Mesendoderm (in vitro differentiated cells): ENCODE measurements at regions not wholly inside any gene's neighbourhood (a gene's known extent, or its start where the extent isn't known, plus 50 kb on each side); places are given as distances from the start of the nearest gene placed in this dataset.
"Not testable (repeated sequence)": the region's sequence is repeated elsewhere in the genome, so short reads cannot be mapped to it uniquely, and the experiment has no call there.

Source experiments
- DNase-seq: peaks from one replicate; pipeline ENCODE4 v3.0.0; 2013
- H2AK5ac ChIP-seq: 2 replicates; pipeline ENCODE4 v1.6.1; 2013; ENCODE audit warnings: low read length, inconsistent platforms
- H2BK120ac ChIP-seq: 2 replicates; pipeline ENCODE4 v1.6.1; 2013; ENCODE audit warnings: low read depth, mild to moderate bottlenecking, low read length, moderate library complexity, mixed read lengths
- H2BK15ac ChIP-seq: replicated peaks from 2 replicates; pipeline ENCODE4 v1.6.1; 2013; ENCODE audit warnings: low read depth, mild to moderate bottlenecking, moderate library complexity
- H2BK5ac ChIP-seq: 2 replicates; pipeline ENCODE4 v1.6.1; 2013; ENCODE audit warnings: low read length, inconsistent platforms
- H3K18ac ChIP-seq: 2 replicates; pipeline ENCODE4 v1.6.1; 2013; ENCODE audit warnings: mild to moderate bottlenecking, low read length, mixed read lengths
- H3K23ac ChIP-seq: one replicate; pipeline ENCODE4 v1.6.1; 2013; ENCODE audit warnings: low read length
- H3K27ac ChIP-seq: 2 replicates; pipeline ENCODE4 v1.5.1; 2013; ENCODE audit warnings: low read depth, mild to moderate bottlenecking, inconsistent platforms, low read length, moderate library complexity
- H3K27me3 ChIP-seq: 2 replicates; pipeline ENCODE4 v1.6.1; 2013; ENCODE audit warnings: low read length, control low read depth, mild to moderate bottlenecking, inconsistent platforms; ENCODE audit not compliant: insufficient read depth, poor library complexity
- H3K36me3 ChIP-seq: 2 replicates; pipeline ENCODE4 v1.6.1; 2013; ENCODE audit warnings: low read length, inconsistent platforms; ENCODE audit not compliant: control insufficient read depth, insufficient read depth
- H3K4ac ChIP-seq: one replicate; pipeline ENCODE4 v1.6.1; 2013; ENCODE audit warnings: low read depth, mild to moderate bottlenecking, low read length, moderate library complexity
- H3K4me1 ChIP-seq: 2 replicates; pipeline ENCODE4 v1.6.1; 2013; ENCODE audit warnings: low read depth, low read length, inconsistent platforms; ENCODE audit not compliant: control insufficient read depth
- H3K4me2 ChIP-seq: 2 replicates; pipeline ENCODE4 v1.6.1; 2013; ENCODE audit warnings: low read length
- H3K4me3 ChIP-seq: 2 replicates; pipeline ENCODE4 v1.5.1; 2013; ENCODE audit warnings: mild to moderate bottlenecking, low read length
- H3K56ac ChIP-seq: one replicate; pipeline ENCODE4 v1.6.1; 2013; ENCODE audit warnings: low read length
- H3K79me1 ChIP-seq: 2 replicates; pipeline ENCODE4 v1.6.1; 2013; ENCODE audit warnings: low read length, inconsistent platforms
- H3K79me2 ChIP-seq: 2 replicates; pipeline ENCODE4 v1.6.1; 2013; ENCODE audit warnings: mild to moderate bottlenecking, low read length; ENCODE audit not compliant: control insufficient read depth, insufficient read depth
- H3K9ac ChIP-seq: 2 replicates; pipeline ENCODE4 v1.6.1; 2013; ENCODE audit warnings: low read length, inconsistent platforms
- H4K5ac ChIP-seq: one replicate; pipeline ENCODE4 v1.6.1; 2013; ENCODE audit warnings: low read length
- H4K8ac ChIP-seq: one replicate; pipeline ENCODE4 v1.6.1; 2013; ENCODE audit warnings: low read depth, mild to moderate bottlenecking, control low read depth, low read length, moderate library complexity
- WGBS: extraction: QIAGEN DNeasy Blood & Tissue Kit; methylation state at CpG from one replicate; pipeline ENCODE4 v1.1.7; 2013; ENCODE audit warnings: low lambda C conversion rate, missing lambda C conversion rate; ENCODE audit not compliant: insufficient coverage; ENCODE audit errors: extremely low coverage; 5-methylcytosine and 5-hydroxymethylcytosine counted together

GRCh38 chr13:90047600-90047999, 1299.9 kb upstream of the MIR17HG start:
- H3K27me3 ChIP-seq = no peaks in the 10 kb centered on the region
- no peak overlapping the region for H2AK5ac ChIP-seq
- no peak overlapping the region for H3K23ac ChIP-seq
- H3K18ac ChIP-seq = no peak overlapping the region
- no peak overlapping the region for H3K56ac ChIP-seq
- H2BK5ac ChIP-seq = no peak overlapping the region
- no peaks in the 10 kb centered on the region for H3K4me1 ChIP-seq
- H3K27ac ChIP-seq = no peak overlapping the region
- H2BK15ac ChIP-seq = no peak overlapping the region
- H3K79me1 ChIP-seq = no peaks in the 10 kb centered on the region
- H3K4ac ChIP-seq = no peak overlapping the region
- no peak for DNase-seq
- H2BK120ac ChIP-seq = no peak overlapping the region
- no peak overlapping the region for H3K4me3 ChIP-seq
- no peak overlapping the region for H4K8ac ChIP-seq
- no peaks in the 10 kb centered on the region for H3K79me2 ChIP-seq
- no CpG with 5 or more reads among the region's 2 CpGs for WGBS
- H3K9ac ChIP-seq = no peak overlapping the region
- no peak overlapping the region for H4K5ac ChIP-seq
- H3K4me2 ChIP-seq = no peak overlapping the region
- no peaks in the 10 kb centered on the region for H3K36me3 ChIP-seq

GRCh38 chr13:90049989-90050671, 1297.4 kb upstream of the MIR17HG start:
- Histone ChIP-seq H2BK5ac (no peak overlapping the region), H3K79me2 (no peaks in the 10 kb centered on the region), H3K23ac (no peak overlapping the region), H2BK120ac (no peak overlapping the region), H3K79me1 (no peaks in the 10 kb centered on the region), H2AK5ac (no peak overlapping the region), H3K4me1 (no peaks in the 10 kb centered on the region), H4K8ac (no peak overlapping the region), H2BK15ac (no peak overlapping the region), H3K4ac (no peak overlapping the region), H3K27ac (no peak overlapping the region), H4K5ac (no peak overlapping the region), H3K4me2 (no peak overlapping the region), H3K56ac (no peak overlapping the region), H3K27me3 (no peaks in the 10 kb centered on the region), H3K9ac (no peak overlapping the region), H3K4me3 (no peak overlapping the region), H3K18ac (no peak overlapping the region), H3K36me3 (no peaks in the 10 kb centered on the region)
- WGBS = no CpG with 5 or more reads among the region's 2 CpGs
- peak; percentile 37 for DNase-seq

- Histone ChIP-seq H2BK15ac (no peak overlapping the region), H4K5ac (no peak overlapping the region), H3K36me3 (no peaks in the 10 kb centered on the region), H3K18ac (no peak overlapping the region), H2BK120ac (no peak overlapping the region), H3K79me1 (no peaks in the 10 kb centered on the region), H2BK5ac (no peak overlapping the region), H2AK5ac (no peak overlapping the region), H3K27ac (no peak overlapping the region), H3K79me2 (no peaks in the 10 kb centered on the region), H3K23ac (no peak overlapping the region), H3K27me3 (no peaks in the 10 kb centered on the region), H3K9ac (no peak overlapping the region), H3K56ac (no peak overlapping the region), H3K4me3 (no peak overlapping the region), H4K8ac (no peak overlapping the region), H3K4me2 (no peak overlapping the region), H3K4ac (no peak overlapping the region), H3K4me1 (no peaks in the 10 kb centered on the region)
- no CpG with 5 or more reads among the region's 3 CpGs for WGBS
- DNase-seq = no peak
Observed at GRCh38 chr13:90055121-90055520, 1292.4 kb upstream of the MIR17HG start.

- Histone ChIP-seq H3K36me3 (no peaks in the 10 kb centered on the region), H3K4me2 (no peak overlapping the region), H3K56ac (no peak overlapping the region), H3K23ac (no peak overlapping the region), H3K4me1 (no peaks in the 10 kb centered on the region), H2BK15ac (no peak overlapping the region), H3K27ac (no peak overlapping the region), H3K4me3 (no peak overlapping the region), H2AK5ac (no peak overlapping the region), H3K27me3 (no peaks in the 10 kb centered on the region), H3K79me1 (no peaks in the 10 kb centered on the region), H2BK120ac (no peak overlapping the region), H4K8ac (no peak overlapping the region), H3K18ac (no peak overlapping the region), H4K5ac (no peak overlapping the region), H3K79me2 (no peaks in the 10 kb centered on the region), H3K4ac (no peak overlapping the region), H2BK5ac (no peak overlapping the region), H3K9ac (no peak overlapping the region)
- DNase-seq = no peak
Observed at GRCh38 chr13:90055760-90056159, 1291.7 kb upstream of the MIR17HG start.

- not testable (repeated sequence) for H3K56ac ChIP-seq, H3K9ac ChIP-seq, H3K27me3 ChIP-seq, H3K36me3 ChIP-seq, H2BK120ac ChIP-seq, H2BK15ac ChIP-seq, H3K4me3 ChIP-seq, H3K27ac ChIP-seq, H4K5ac ChIP-seq, H3K4me1 ChIP-seq, H2AK5ac ChIP-seq, H3K18ac ChIP-seq, H3K4me2 ChIP-seq, H2BK5ac ChIP-seq, H3K79me1 ChIP-seq, H4K8ac ChIP-seq, H3K4ac ChIP-seq, DNase-seq, H3K79me2 ChIP-seq, H3K23ac ChIP-seq
Observed at GRCh38 chr13:90064226-90064625, 1283.3 kb upstream of the MIR17HG start.

- DNase-seq = no peak
- no peak overlapping the region for H3K9ac ChIP-seq
- no peak overlapping the region for H4K8ac ChIP-seq
- no peak overlapping the region for H3K56ac ChIP-seq
- no CpG with 5 or more reads among the region's 3 CpGs for WGBS
- no peak overlapping the region for H3K4me3 ChIP-seq
- H2BK5ac ChIP-seq = no peak overlapping the region
- H3K4ac ChIP-seq = no peak overlapping the region
- peak overlapping the region; percentile 10 for H3K18ac ChIP-seq
- no peaks in the 10 kb centered on the region for H3K79me2 ChIP-seq
- H3K36me3 ChIP-seq = no peaks in the 10 kb centered on the region
- no peak overlapping the region for H3K4me2 ChIP-seq
- H3K27me3 ChIP-seq = no peaks in the 10 kb centered on the region
- peak overlapping the region; percentile 21 for H4K5ac ChIP-seq
- no peaks in the 10 kb centered on the region for H3K4me1 ChIP-seq
- H2BK120ac ChIP-seq = no peak overlapping the region
- no peak overlapping the region for H2BK15ac ChIP-seq
- no peak overlapping the region for H3K23ac ChIP-seq
- H3K79me1 ChIP-seq = no peaks in the 10 kb centered on the region
- no peak overlapping the region for H2AK5ac ChIP-seq
- H3K27ac ChIP-seq = no peak overlapping the region
Observed at GRCh38 chr13:90068658-90069057, 1278.8 kb upstream of the MIR17HG start.
